PC-9 (cell line): ENCODE measurements at regions not wholly inside any gene's neighbourhood (a gene's known extent, or its start where the extent isn't known, plus 50 kb on each side); places are given as distances from the start of the nearest gene placed in this dataset.

Experiments used
- CTCF ChIP-seq: fragments of 200-600 bp; sonication (generic); conservative IDR thresholded peaks from 2 replicates; pipeline ENCODE4 v1.6.1; 2017; ENCODE audit warnings: mixed run types, antibody characterized with exemption, mild to moderate bottlenecking, moderate library complexity
- EZH2 ChIP-seq: fragments of 200-600 bp; sonication (generic); IDR thresholded peaks from 2 replicates; pipeline ENCODE4 v1.8.0; 2017; ENCODE audit warnings: antibody characterized with exemption, low read depth

- no peak for TF ChIP-seq CTCF
- no peak for TF ChIP-seq EZH2
These were observed 177.7 kb downstream of the BTBD3 start for GRCh38 chr20:12095180-12095920.
